ENCODE measurements at regions not wholly inside any gene's neighbourhood (a gene's known extent, or its start where the extent isn't known, plus 50 kb on each side); places are given as distances from the start of the nearest gene placed in this dataset.

- Histone ChIP-seq H3F3A (ENCODE audit: insufficient read depth) (no peaks in the 10 kb centered on the region), H3K36me3 (ENCODE audit: low read length) (no peaks in the 10 kb centered on the region), H3K9ac (ENCODE audit: low read length) (no peak overlapping the region), H2AFZ (ENCODE audit: low read depth, low read length, severe bottlenecking) (no peak overlapping the region), H3K27ac (ENCODE audit: low read depth, low read length) (no peak overlapping the region), H3K4me3 (ENCODE audit: insufficient read depth, low read length, poor library complexity, severe bottlenecking) (no peak overlapping the region), H3K79me2 (ENCODE audit: insufficient read depth, low read length) (no peaks in the 10 kb centered on the region), H3K27me3 (ENCODE audit: low read length) (no peaks in the 10 kb centered on the region), H3K4me2 (ENCODE audit: low read depth, low read length, poor library complexity, severe bottlenecking) (no peak overlapping the region), H4K20me1 (ENCODE audit: low read depth, low read length) (no peaks in the 10 kb centered on the region), H3K9me2 (replicated peaks; ENCODE audit: insufficient read depth, low read length) (no peaks in the 10 kb centered on the region), H3K9me3 (ENCODE audit: insufficient read depth, low read length) (no peaks in the 10 kb centered on the region)
- no peak for TF ChIP-seq CTCF (IDR thresholded peaks at IDR 0.05; ENCODE audit: insufficient read depth, low read length, poor library complexity, severe bottlenecking)
- no peak for TF ChIP-seq EZH2phosphoT487 (conservative IDR thresholded peaks at IDR 0.05; ENCODE audit: low read length)
These were observed 198.5 kb downstream of the BMP4 start for GRCh38 chr14:53758141-53758540.

DNA sequence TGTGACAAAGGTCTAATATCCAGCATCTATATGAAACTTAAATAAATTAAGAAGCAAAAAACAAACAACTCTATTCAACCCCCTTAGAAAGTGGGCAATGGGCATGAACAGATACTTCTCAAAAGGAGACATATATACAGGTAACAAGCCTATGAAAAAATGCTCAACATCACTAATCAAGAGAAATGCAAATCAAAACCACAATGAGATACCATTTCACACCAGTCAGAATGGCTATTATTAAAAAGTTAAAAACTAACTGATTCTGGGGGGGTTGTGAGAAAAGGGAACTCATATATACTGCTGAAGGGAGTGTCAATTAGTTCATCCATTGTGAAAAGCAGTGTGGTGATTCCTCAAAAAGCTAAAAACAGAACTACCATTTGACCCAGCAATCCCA, 198.9 kb downstream of the BMP4 start:
- Histone ChIP-seq H3K79me2 (ENCODE audit: insufficient read depth, low read length) (no peaks in the 10 kb centered on the region), H3K9me3 (ENCODE audit: insufficient read depth, low read length) (no peaks in the 10 kb centered on the region), H3K9me2 (replicated peaks; ENCODE audit: insufficient read depth, low read length) (no peaks in the 10 kb centered on the region), H3K27me3 (ENCODE audit: low read length) (no peaks in the 10 kb centered on the region), H3K36me3 (ENCODE audit: low read length) (no peaks in the 10 kb centered on the region), H3K27ac (ENCODE audit: low read depth, low read length) (no peak overlapping the region), H2AFZ (ENCODE audit: low read depth, low read length, severe bottlenecking) (no peak overlapping the region), H4K20me1 (ENCODE audit: low read depth, low read length) (no peaks in the 10 kb centered on the region), H3K4me2 (ENCODE audit: low read depth, low read length, poor library complexity, severe bottlenecking) (no peak overlapping the region), H3K4me3 (ENCODE audit: insufficient read depth, low read length, poor library complexity, severe bottlenecking) (no peak overlapping the region), H3K9ac (ENCODE audit: low read length) (no peak overlapping the region), H3F3A (ENCODE audit: insufficient read depth) (no peaks in the 10 kb centered on the region)
- TF ChIP-seq EZH2phosphoT487 (conservative IDR thresholded peaks at IDR 0.05; ENCODE audit: low read length) (no peak), CTCF (IDR thresholded peaks at IDR 0.05; ENCODE audit: insufficient read depth, low read length, poor library complexity, severe bottlenecking) (no peak)

- Histone ChIP-seq H3K79me2 (ENCODE audit: insufficient read depth, low read length) (no peaks in the 10 kb centered on the region), H3K9me2 (replicated peaks; ENCODE audit: insufficient read depth, low read length) (no peaks in the 10 kb centered on the region), H3K36me3 (ENCODE audit: low read length) (no peaks in the 10 kb centered on the region), H3K4me3 (ENCODE audit: insufficient read depth, low read length, poor library complexity, severe bottlenecking) (no peak overlapping the region), H3K9ac (ENCODE audit: low read length) (no peak overlapping the region), H3K27ac (ENCODE audit: low read depth, low read length) (no peak overlapping the region), H3K27me3 (ENCODE audit: low read length) (no peaks in the 10 kb centered on the region), H3K4me2 (ENCODE audit: low read depth, low read length, poor library complexity, severe bottlenecking) (no peak overlapping the region), H3F3A (ENCODE audit: insufficient read depth) (no peaks in the 10 kb centered on the region), H2AFZ (ENCODE audit: low read depth, low read length, severe bottlenecking) (no peak overlapping the region), H4K20me1 (ENCODE audit: low read depth, low read length) (no peaks in the 10 kb centered on the region), H3K9me3 (ENCODE audit: insufficient read depth, low read length) (no peaks in the 10 kb centered on the region)
- TF ChIP-seq EZH2phosphoT487 (conservative IDR thresholded peaks at IDR 0.05; ENCODE audit: low read length) (no peak), CTCF (IDR thresholded peaks at IDR 0.05; ENCODE audit: insufficient read depth, low read length, poor library complexity, severe bottlenecking) (no peak)
These were observed 205.0 kb downstream of the BMP4 start for GRCh38 chr14:53751650-53752049.

DNA sequence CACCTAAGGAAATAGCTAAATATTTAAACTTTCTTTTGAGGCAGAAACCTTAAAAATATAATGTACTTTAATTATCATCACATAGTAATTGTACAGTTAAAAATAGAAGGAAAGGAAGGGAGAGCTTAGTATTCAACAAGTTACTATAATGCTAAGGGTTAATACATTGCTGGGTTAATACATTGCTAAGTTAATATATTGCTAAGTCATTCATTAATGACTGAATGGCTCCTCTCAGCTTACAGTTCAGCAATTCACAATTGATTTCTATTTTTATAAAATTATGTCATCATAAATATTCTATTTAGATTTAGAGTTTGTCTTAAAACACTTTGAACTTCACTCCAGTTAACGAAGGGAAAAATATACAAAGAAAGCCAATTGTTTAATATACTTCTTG, 207.9 kb downstream of the BMP4 start:
- TF ChIP-seq EZH2phosphoT487 (conservative IDR thresholded peaks at IDR 0.05; ENCODE audit: low read length) = no peak
- TF ChIP-seq CTCF (IDR thresholded peaks at IDR 0.05; ENCODE audit: insufficient read depth, low read length, poor library complexity, severe bottlenecking) = no peak
- Histone ChIP-seq H3F3A (ENCODE audit: insufficient read depth) (no peaks in the 10 kb centered on the region), H3K9ac (ENCODE audit: low read length) (no peak overlapping the region), H3K9me2 (replicated peaks; ENCODE audit: insufficient read depth, low read length) (no peaks in the 10 kb centered on the region), H3K4me2 (ENCODE audit: low read depth, low read length, poor library complexity, severe bottlenecking) (no peak overlapping the region), H4K20me1 (ENCODE audit: low read depth, low read length) (no peaks in the 10 kb centered on the region), H3K27me3 (ENCODE audit: low read length) (no peaks in the 10 kb centered on the region), H3K36me3 (ENCODE audit: low read length) (no peaks in the 10 kb centered on the region), H3K9me3 (ENCODE audit: insufficient read depth, low read length) (no peaks in the 10 kb centered on the region), H3K4me3 (ENCODE audit: insufficient read depth, low read length, poor library complexity, severe bottlenecking) (no peak overlapping the region), H3K79me2 (ENCODE audit: insufficient read depth, low read length) (no peaks in the 10 kb centered on the region), H3K27ac (ENCODE audit: low read depth, low read length) (no peak overlapping the region), H2AFZ (ENCODE audit: low read depth, low read length, severe bottlenecking) (no peak overlapping the region)

All from SU-DHL-6 (cell line).